Upper lobe of left lung (tissue), 4 donors: ENCODE measurements at regions not wholly inside any gene's neighbourhood (a gene's known extent, or its start where the extent isn't known, plus 50 kb on each side); places are given as distances from the start of the nearest gene placed in this dataset.

Experiments used
- EP300 ChIP-seq, 4 donors: sonication (generic); formaldehyde crosslinking; IDR thresholded peaks; one replicate each; pipeline ENCODE4 v1.5.1; 2017; ENCODE audit warnings: antibody characterized with exemption in 4 of 4, control low read depth in 2 of 4
- POLR2A ChIP-seq, 4 donors: fragments of 450-650 bp; IDR thresholded peaks; one replicate each; pipeline ENCODE4 v1.5.1; 2016 to 2017; ENCODE audit warnings: antibody characterized with exemption in 4 of 4, mild to moderate bottlenecking in 2 of 4
- TF ChIP-seq, protein P1 (sequence below), 6 experiments: fragments of 450-650 bp in 4 of 6; fragments of 200-600 bp in 2 of 6; sonication (generic) in 2 of 6; IDR thresholded peaks; one replicate each; pipeline ENCODE4 v1.5.1; 2016 to 2019; ENCODE audit warnings: antibody characterized with exemption in 6 of 6

DNA sequence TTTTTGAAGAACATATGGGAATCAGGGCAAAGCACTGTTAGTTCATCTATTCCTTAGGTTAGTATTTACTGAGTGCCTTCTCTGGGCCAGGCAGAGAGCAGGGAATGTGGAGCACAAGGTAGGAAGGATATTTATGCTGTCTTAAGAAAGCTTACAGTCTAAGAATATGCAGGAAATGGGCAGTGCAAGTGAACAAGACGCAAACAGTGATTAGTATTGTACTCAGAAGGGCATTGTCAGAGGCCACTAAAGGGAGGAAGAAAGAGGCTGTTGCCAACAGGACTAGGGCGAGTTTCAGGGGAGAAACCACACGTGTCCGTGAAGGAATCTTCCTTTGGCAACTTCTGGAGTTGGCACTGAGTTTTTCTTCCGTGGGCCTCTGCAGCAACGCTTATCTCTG lies 552.8 kb upstream of the COBL start:
- TF ChIP-seq POLR2A (IDR thresholded peaks at IDR 0.05) (no peak), EP300 (IDR thresholded peaks at IDR 0.05) (no peak)
- TF ChIP-seq, protein P1, sequence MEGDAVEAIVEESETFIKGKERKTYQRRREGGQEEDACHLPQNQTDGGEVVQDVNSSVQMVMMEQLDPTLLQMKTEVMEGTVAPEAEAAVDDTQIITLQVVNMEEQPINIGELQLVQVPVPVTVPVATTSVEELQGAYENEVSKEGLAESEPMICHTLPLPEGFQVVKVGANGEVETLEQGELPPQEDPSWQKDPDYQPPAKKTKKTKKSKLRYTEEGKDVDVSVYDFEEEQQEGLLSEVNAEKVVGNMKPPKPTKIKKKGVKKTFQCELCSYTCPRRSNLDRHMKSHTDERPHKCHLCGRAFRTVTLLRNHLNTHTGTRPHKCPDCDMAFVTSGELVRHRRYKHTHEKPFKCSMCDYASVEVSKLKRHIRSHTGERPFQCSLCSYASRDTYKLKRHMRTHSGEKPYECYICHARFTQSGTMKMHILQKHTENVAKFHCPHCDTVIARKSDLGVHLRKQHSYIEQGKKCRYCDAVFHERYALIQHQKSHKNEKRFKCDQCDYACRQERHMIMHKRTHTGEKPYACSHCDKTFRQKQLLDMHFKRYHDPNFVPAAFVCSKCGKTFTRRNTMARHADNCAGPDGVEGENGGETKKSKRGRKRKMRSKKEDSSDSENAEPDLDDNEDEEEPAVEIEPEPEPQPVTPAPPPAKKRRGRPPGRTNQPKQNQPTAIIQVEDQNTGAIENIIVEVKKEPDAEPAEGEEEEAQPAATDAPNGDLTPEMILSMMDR (IDR thresholded peaks at IDR 0.05): no peak
